Astrocyte (in vitro differentiated cells and primary cell): ENCODE measurements at regions not wholly inside any gene's neighbourhood (a gene's known extent, or its start where the extent isn't known, plus 50 kb on each side); places are given as distances from the start of the nearest gene placed in this dataset.

Experiments used
- EZH2 ChIP-seq: IDR thresholded peaks from 2 replicates; pipeline ENCODE4 v1.6.1; 2012; ENCODE audit warnings: mild to moderate bottlenecking, low read length, inconsistent platforms; ENCODE audit not compliant: insufficient read depth
- TF ChIP-seq, protein P1 (sequence below): IDR thresholded peaks from 2 replicates; pipeline ENCODE4 v1.5.1; 2011; ENCODE audit warnings: low read depth, mild to moderate bottlenecking, inconsistent platforms, low read length, moderate library complexity; ENCODE audit not compliant: insufficient read depth

- TF ChIP-seq EZH2 = no peak
- TF ChIP-seq, protein P1, sequence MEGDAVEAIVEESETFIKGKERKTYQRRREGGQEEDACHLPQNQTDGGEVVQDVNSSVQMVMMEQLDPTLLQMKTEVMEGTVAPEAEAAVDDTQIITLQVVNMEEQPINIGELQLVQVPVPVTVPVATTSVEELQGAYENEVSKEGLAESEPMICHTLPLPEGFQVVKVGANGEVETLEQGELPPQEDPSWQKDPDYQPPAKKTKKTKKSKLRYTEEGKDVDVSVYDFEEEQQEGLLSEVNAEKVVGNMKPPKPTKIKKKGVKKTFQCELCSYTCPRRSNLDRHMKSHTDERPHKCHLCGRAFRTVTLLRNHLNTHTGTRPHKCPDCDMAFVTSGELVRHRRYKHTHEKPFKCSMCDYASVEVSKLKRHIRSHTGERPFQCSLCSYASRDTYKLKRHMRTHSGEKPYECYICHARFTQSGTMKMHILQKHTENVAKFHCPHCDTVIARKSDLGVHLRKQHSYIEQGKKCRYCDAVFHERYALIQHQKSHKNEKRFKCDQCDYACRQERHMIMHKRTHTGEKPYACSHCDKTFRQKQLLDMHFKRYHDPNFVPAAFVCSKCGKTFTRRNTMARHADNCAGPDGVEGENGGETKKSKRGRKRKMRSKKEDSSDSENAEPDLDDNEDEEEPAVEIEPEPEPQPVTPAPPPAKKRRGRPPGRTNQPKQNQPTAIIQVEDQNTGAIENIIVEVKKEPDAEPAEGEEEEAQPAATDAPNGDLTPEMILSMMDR = no peak
These were observed 804.4 kb downstream of the BRINP3 start for GRCh38 chr1:189673217-189673616.
